IPS DF 4.7 (cell line): ENCODE measurements at regions not wholly inside any gene's neighbourhood (a gene's known extent, or its start where the extent isn't known, plus 50 kb on each side); places are given as distances from the start of the nearest gene placed in this dataset.
"Not testable (repeated sequence)": the region's sequence is repeated elsewhere in the genome, so short reads cannot be mapped to it uniquely, and the experiment has no call there.

Source experiments
- DNase-seq: peaks from one replicate; pipeline ENCODE4 v3.0.0-alpha.2; 2013; ENCODE audit warnings: low spot score; ENCODE audit errors: extremely low read depth

DNA sequence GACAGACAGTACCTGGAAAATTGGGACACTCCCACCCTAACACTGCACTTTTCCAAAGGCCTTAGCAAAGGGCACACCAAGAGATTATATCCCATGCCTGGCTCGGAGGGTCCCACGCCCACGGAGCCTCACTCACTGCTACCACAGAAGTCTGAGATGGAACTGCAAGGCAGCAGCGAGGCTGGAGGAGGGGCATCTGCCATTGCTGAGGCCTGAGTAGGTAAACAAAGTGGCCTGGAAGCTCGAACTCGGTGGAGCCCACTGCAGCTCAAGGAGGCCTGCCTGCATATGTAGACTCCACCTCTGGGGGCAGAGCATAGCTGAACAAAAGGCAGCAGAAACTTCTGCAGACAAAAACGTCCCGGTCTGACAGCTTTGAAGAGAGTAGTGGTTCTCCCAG, 931.6 kb upstream of the MDGA2 start:
- DNase-seq, result not testable (repeated sequence)

DNA sequence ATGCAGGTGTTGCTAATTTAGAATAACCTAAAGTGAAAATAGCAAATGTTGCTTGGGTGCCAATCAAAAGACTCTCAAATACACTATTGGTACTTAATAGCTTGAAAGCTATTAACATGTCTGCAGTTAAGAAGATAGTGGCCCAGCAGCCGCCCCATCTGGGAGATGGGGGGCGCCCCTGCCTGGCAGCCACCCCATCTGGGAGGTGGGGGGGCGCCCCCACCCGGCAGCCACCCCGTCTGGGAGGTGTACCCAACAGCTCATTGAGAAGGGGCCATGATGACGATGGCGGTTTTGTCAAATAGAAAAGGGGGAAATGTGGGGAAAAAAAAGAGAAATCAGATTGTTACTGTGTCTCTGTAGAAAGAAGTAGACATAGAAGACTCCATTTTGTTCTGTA, 923.1 kb upstream of the MDGA2 start:
- no peak for DNase-seq

- peak; percentile 22 for DNase-seq
Measured at GRCh38 chr14:48586099-48586498, 910.7 kb upstream of the MDGA2 start.

- DNase-seq, result no peak
Measured at GRCh38 chr14:48584031-48584430, 908.6 kb upstream of the MDGA2 start.

DNA sequence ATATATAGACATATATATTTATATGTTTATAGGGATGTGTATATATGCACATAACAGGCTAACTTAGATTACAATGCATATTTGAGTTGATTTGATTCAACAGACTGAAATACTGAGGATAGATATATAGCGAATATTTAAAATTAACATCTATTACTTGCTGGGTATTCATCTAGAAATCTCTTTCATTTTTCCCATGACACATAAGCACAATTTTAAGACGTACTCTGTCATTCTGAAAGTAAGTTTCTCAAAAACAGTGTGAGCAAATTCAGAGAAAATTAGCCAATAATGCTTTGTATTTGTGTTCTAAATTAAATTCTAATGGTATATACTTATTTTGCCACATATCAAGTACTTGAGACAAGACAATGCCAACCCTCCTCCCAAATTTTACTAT, 907.5 kb upstream of the MDGA2 start:
- DNase-seq, result no peak

- DNase-seq, result no peak
Measured at GRCh38 chr14:48580692-48581091, 905.3 kb upstream of the MDGA2 start.

DNA sequence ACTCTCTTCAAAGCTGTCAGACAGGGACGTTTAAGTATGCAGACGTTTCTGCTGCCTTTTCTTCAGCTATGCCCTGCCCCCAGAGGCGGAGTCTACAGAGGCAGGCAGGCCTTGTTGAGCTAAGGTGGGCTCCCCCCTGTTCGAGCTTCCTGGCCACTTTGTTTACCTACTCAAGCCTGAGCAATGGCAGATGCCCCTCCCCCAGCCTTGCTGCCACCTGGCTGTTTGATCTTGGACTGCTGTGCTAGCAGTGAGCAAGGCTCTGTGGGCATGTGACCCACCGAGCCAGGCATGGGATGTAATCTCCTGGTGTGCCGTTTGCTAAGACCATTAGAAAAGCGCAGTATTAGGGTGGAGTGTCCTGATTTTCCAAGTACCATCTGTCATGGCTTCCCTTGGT, 900.4 kb upstream of the MDGA2 start:
- DNase-seq, result no peak

GRCh38 chr14:48568688-48569087, 893.3 kb upstream of the MDGA2 start:
- DNase-seq, result no peak

DNA sequence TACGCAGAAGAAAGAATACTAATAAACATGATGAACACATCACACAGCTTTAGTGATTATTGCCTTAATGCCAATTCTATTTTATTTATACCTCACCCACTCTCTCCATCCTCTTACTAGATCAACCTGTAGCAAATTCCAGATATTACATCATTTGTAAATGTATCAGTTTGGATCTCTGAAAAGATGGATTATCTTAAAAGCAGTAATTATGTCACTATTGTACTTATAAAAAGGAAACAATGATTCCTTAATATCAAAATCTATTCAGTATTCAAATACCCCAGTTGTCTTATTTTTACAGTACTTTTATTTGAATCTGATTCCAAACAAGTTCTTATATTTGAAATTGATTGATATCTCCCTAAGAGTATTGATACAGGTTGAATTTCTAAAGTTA, 892.8 kb upstream of the MDGA2 start:
- DNase-seq, result no peak

DNA sequence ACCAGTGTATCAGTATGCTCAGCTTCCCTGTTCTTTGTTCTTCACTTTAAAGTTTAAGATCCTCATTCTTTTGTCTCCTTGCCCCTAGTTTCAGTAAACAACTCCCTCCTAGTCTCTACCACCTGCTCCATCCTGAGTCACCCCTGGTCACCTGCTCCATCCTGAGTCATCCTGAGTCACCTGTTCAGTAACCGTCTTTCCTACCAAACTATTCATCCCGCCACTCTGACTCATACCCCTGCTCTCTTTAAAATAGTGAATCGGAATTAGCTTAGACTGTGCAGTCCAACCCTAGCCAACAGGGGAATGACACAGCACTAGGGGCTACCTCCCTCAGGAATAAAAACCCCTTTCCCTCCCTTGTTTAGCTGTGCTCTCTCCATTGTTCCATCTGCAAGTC, 888.1 kb upstream of the MDGA2 start:
- DNase-seq, result no peak

GRCh38 chr14:48561438-48561837, 886.0 kb upstream of the MDGA2 start:
- peak; percentile 60 for DNase-seq

- no peak for DNase-seq
Measured at GRCh38 chr14:48560421-48560820, 885.0 kb upstream of the MDGA2 start.

DNA sequence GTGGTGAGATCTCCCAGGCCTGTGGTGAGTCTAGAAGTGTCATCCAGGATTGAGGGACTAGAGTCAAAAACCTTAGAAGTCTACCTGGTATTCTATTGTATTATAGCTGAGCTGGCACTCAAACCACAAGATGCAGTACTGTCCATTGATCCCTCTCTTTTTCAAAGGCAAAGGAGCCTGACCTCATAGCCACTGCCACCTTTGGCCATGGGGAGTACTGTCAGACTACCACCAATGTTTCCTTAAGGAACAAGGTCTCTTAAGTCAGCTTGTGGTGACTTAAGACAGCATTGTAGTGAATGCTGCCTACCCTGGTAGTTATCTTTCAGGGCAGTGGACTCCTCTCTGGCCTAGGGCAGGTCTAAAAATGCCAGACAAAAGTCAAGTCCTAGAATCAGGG, 878.0 kb upstream of the MDGA2 start:
- no peak for DNase-seq

GRCh38 chr14:48546996-48547395, 871.6 kb upstream of the MDGA2 start:
- DNase-seq, result no peak

- no peak for DNase-seq
Measured at GRCh38 chr14:48537600-48537999, 862.2 kb upstream of the MDGA2 start.

DNA sequence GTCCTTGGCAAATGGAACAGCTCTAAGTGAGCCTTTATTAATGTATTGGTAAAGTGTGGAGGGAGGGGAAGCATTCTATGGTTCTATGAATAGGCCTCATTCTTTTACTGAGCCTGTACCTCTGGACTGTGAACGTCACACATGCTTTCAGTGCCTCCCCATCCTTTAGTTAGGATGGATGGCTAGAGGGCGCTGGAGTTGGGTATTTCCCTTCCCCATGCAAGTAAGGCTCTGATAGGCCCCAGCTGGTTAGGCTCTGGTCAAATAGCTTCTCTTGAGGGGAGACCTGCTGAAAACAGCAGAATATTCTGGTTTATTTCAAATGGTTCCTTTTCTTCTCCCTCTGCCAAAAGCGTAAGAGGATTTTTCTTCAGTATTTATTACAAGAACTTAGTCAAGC, 860.9 kb upstream of the MDGA2 start:
- peak; percentile 33 for DNase-seq

- DNase-seq, result no peak
Measured at GRCh38 chr14:48527832-48528231, 852.4 kb upstream of the MDGA2 start.

DNA sequence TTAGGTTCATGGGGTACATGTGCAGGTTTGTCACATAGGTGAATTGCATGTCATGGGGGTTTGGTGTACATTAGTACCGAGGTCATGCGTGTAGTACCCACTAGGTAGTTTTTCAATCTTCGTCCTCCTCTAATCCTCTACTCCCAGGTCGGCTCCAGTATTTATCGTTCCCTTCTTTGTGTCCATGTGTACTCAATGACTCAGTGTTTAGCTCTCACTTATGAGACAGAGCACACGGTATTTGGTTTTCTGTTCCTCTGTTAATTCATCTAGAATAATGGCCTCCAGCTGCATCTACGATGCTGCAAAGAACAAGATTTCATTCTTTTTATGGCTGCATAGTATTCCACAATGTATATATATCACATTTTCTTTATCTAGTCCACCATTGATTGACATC, 850.9 kb upstream of the MDGA2 start:
- no peak for DNase-seq

GRCh38 chr14:48504921-48505320, 829.5 kb upstream of the MDGA2 start:
- DNase-seq, result no peak

- no peak for DNase-seq
Measured at GRCh38 chr14:48490756-48491155, 815.4 kb upstream of the MDGA2 start.

DNA sequence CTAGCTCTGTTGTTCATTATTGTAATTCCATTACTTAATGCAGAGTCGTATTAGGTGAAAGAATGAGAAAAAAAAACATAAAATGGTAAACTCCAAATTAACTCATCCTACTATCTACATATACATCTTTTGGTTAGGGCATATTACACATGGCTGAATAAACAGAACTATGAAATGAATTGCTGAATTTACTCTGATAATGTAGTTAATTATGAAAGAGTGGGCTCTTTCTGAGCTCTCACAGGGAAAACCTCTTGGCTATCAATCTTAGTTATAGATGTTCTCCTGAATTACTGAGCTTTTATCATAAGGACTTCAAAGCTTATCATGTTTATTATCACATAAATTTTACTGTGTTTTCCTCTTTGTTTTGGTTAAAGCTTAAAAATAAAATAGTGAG, 798.5 kb upstream of the MDGA2 start:
- DNase-seq, result no peak

DNA sequence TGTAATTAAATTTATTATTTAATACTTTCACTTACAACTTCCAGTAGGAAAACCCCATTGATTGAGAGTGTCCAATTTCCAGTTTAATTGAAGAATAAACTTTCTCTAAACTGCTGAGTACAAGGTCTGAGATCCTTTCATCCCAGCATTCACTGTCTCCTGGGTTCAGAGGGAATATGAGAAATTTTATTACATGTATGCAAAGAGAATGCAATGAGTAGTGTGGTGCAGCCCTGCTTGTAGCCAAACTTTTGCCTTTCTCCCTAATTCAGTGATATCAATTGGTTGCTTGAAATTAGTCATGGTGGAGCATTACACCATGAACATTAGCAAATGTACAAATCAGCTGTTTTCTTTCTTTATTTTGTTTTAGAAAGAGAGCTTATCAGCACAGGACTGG, 780.6 kb upstream of the MDGA2 start:
- DNase-seq, result no peak

- DNase-seq, result no peak
Measured at GRCh38 chr14:48454887-48455286, 779.5 kb upstream of the MDGA2 start.

DNA sequence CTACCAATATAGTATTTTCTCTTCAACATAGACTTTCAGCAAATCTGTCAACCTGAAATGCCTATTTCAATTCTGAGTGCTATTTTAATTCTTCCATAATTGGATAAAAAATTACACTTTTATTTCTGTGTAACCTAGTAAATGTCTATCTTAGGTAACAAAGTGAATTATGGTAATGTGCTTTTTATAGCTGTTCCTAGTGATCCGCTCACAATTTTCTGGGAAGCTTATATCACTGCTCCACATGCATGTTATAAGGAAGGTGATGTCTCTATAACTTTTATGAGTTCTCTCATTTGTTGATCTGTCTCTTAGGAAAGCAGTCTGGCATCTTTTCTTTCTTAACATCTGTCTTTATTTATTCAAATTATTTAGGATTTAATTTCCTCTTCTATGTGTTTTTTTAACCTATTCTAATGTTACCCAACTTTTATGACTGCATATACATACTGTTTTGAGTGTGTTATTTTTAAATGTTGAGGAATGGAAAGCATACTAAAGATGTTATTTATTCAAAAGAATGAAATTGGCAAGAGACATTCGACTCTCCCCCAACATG, 777.1 kb upstream of the MDGA2 start:
- no peak for DNase-seq
